GM23338 (cell line): ENCODE measurements at regions not wholly inside any gene's neighbourhood (a gene's known extent, or its start where the extent isn't known, plus 50 kb on each side); places are given as distances from the start of the nearest gene placed in this dataset.

Experiments used
- ATAC-seq: fragments of 200-7000 bp; cut with Tn5 transposase; 3 replicates; pipeline ENCODE4 v1.9.1; 2020
- DNase-seq: peaks from one replicate; pipeline ENCODE4 v3.0.0-alpha.2; 2015; ENCODE audit warnings: low spot score
- H2AFZ ChIP-seq: fragments of 200-600 bp; sonication (generic); 2 replicates; pipeline ENCODE4 v1.8.0; 2016; ENCODE audit warnings: antibody characterized with exemption, mild to moderate bottlenecking, moderate library complexity
- H3F3A ChIP-seq: fragments of 200-600 bp; sonication (generic); replicated peaks from 2 replicates; pipeline ENCODE4 v1.8.0; 2017; ENCODE audit warnings: antibody characterized with exemption, mixed run types, low read depth
- H3K27ac ChIP-seq: fragments of 200-600 bp; sonication (generic); 2 replicates; pipeline ENCODE4 v1.6.1; 2016; ENCODE audit warnings: low read depth
- H3K27me3 ChIP-seq: fragments of 200-600 bp; sonication (generic); 2 replicates; pipeline ENCODE4 v1.8.0; 2016; ENCODE audit warnings: mild to moderate bottlenecking, mixed run types, moderate library complexity; ENCODE audit not compliant: insufficient read depth
- H3K36me3 ChIP-seq: fragments of 200-600 bp; sonication (generic); 2 replicates; pipeline ENCODE4 v1.8.0; 2016; ENCODE audit warnings: mild to moderate bottlenecking; ENCODE audit not compliant: insufficient read depth
- H3K4me1 ChIP-seq: fragments of 200-600 bp; sonication (generic); 2 replicates; pipeline ENCODE4 v1.8.0; 2016; ENCODE audit warnings: mild to moderate bottlenecking, moderate library complexity; ENCODE audit not compliant: insufficient read depth
- H3K4me2 ChIP-seq: fragments of 200-600 bp; sonication (generic); 2 replicates; pipeline ENCODE4 v1.7.1; 2017; ENCODE audit warnings: mixed run types
- H3K4me3 ChIP-seq: fragments of 200-600 bp; sonication (generic); 2 replicates; pipeline ENCODE4 v1.6.1; 2016; ENCODE audit warnings: mixed run types
- H3K79me2 ChIP-seq: fragments of 200-600 bp; sonication (generic); replicated peaks from 2 replicates; pipeline ENCODE4 v1.8.0; 2017; ENCODE audit warnings: mild to moderate bottlenecking; ENCODE audit not compliant: insufficient read depth
- H3K9me2 ChIP-seq: fragments of 200-600 bp; sonication (generic); 2 replicates; pipeline ENCODE4 v1.8.0; 2017; ENCODE audit not compliant: insufficient read depth
- H4K20me1 ChIP-seq: fragments of 200-600 bp; sonication (generic); replicated peaks from 2 replicates; pipeline ENCODE4 v1.8.0; 2017; ENCODE audit warnings: mild to moderate bottlenecking; ENCODE audit not compliant: insufficient read depth
- H3K27ac Mint-ChIP-seq: 2 replicates; pipeline ENCODE4 v1.8.0; 2020; ENCODE audit warnings: inconsistent platforms, mild to moderate bottlenecking, moderate library complexity, mixed read lengths
- H3K27me3 Mint-ChIP-seq: 3 replicates; pipeline ENCODE4 v1.8.0; 2022; ENCODE audit warnings: low read depth, mild to moderate bottlenecking, moderate library complexity, mixed read lengths, inconsistent platforms; ENCODE audit not compliant: insufficient read depth, poor library complexity
- H3K36me3 Mint-ChIP-seq: 3 replicates; pipeline ENCODE4 v1.8.0; 2021; ENCODE audit warnings: low read depth, mild to moderate bottlenecking, inconsistent platforms, moderate library complexity, mixed read lengths
- H3K4me1 Mint-ChIP-seq: 3 replicates; pipeline ENCODE4 v1.8.0; 2020; ENCODE audit warnings: mild to moderate bottlenecking, inconsistent platforms, mixed read lengths
- H3K4me3 Mint-ChIP-seq: 3 replicates; pipeline ENCODE4 v1.8.0; 2021; ENCODE audit warnings: moderate library complexity, mild to moderate bottlenecking, inconsistent platforms, mixed read lengths
- H3K9me3 Mint-ChIP-seq: 3 replicates; pipeline ENCODE4 v1.8.0; 2020; ENCODE audit warnings: moderate library complexity, mild to moderate bottlenecking, inconsistent platforms, mixed read lengths
- CREB1 ChIP-seq: fragments of 250-450 bp; sonication (Bioruptor Pico); IDR thresholded peaks from 2 replicates; pipeline ENCODE4 v1.5.0; 2020; ENCODE audit warnings: low read depth, mild to moderate bottlenecking, moderate library complexity
- EZH2 ChIP-seq: fragments of 200-600 bp; sonication (generic); IDR thresholded peaks from one replicate; pipeline ENCODE4 v1.8.0; 2017; ENCODE audit warnings: antibody characterized with exemption, mild to moderate bottlenecking, low read depth; ENCODE audit not compliant: unreplicated experiment
- JUNB ChIP-seq: IDR thresholded peaks from one replicate; pipeline ENCODE4 v1.6.1; 2016; ENCODE audit warnings: antibody characterized with exemption; ENCODE audit not compliant: unreplicated experiment
- NANOG ChIP-seq: IDR thresholded peaks from 2 replicates; pipeline ENCODE4 v1.6.1; 2016; ENCODE audit warnings: antibody characterized with exemption, borderline replicate concordance
- POLR2AphosphoS5 ChIP-seq: IDR thresholded peaks from 2 replicates; pipeline ENCODE4 v1.6.1; 2016; ENCODE audit warnings: antibody characterized with exemption, low read depth
- REST ChIP-seq: IDR thresholded peaks from one replicate; pipeline ENCODE4 v1.6.1; 2018; ENCODE audit warnings: antibody characterized with exemption; ENCODE audit not compliant: unreplicated experiment
- STAT1 ChIP-seq: IDR thresholded peaks from one replicate; pipeline ENCODE4 v1.6.1; 2016; ENCODE audit warnings: antibody characterized with exemption; ENCODE audit not compliant: unreplicated experiment
- ZNF114 ChIP-seq: fragments of 250-450 bp; sonication (Bioruptor Pico); IDR thresholded peaks from 2 replicates; pipeline ENCODE4 v1.5.0; 2020; ENCODE audit warnings: mild to moderate bottlenecking, moderate library complexity
- ZNF331 ChIP-seq: fragments of 250-450 bp; sonication (Bioruptor Pico); IDR thresholded peaks from 2 replicates; pipeline ENCODE4 v1.5.0; 2020; ENCODE audit warnings: low read depth, mild to moderate bottlenecking, moderate library complexity
- ZNF462 ChIP-seq: fragments of 250-450 bp; sonication (Bioruptor Pico); IDR thresholded peaks from 2 replicates; pipeline ENCODE4 v1.5.0; 2020; ENCODE audit warnings: mild to moderate bottlenecking, moderate library complexity
- TF ChIP-seq, protein P1 (sequence below), 2 experiments: fragments of 200-600 bp in 1 of 2; sonication (generic) in 1 of 2; conservative IDR thresholded peaks; 2 replicates each; pipeline versions ENCODE4 v1.5.1 to v1.6.1; 2016 to 2017; ENCODE audit warnings: antibody characterized with exemption in 2 of 2, low read depth in 2 of 2, mild to moderate bottlenecking in 2 of 2, moderate library complexity in 1 of 2

DNA sequence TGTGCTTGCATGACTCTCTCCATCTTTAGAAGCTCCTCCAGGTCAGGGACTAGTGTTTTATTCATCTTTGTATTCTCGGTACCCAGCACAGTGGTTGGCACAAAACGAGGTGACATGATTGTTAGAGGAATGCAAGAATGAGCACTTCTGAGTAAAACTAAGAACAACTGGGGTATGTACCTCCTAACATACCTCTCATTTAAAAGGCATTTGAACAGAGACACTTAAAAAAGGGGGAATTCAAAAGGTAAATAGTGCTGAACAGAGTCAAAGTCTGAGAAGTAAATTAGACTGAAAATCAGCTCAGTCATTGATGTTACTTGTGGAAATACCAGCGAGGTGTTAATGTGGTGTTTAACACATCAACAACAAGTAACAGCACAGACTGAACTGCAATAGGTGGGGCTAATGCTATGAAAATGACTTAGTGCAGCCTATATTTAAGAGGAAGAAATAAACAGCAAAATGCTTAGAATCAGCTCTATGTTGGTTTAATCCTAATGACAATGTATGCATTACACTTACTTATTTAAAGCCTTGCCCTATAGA lies 102.4 kb downstream of the TMCO5A start (continued):
- TF ChIP-seq ZNF462 (CRISPR knock-in tag) (no peak), EZH2 (no peak), STAT1 (no peak), POLR2AphosphoS5 (no peak), ZNF331 (CRISPR knock-in tag) (no peak), NANOG (no peak), ZNF114 (CRISPR knock-in tag) (no peak), CREB1 (no peak), JUNB (no peak)

DNA sequence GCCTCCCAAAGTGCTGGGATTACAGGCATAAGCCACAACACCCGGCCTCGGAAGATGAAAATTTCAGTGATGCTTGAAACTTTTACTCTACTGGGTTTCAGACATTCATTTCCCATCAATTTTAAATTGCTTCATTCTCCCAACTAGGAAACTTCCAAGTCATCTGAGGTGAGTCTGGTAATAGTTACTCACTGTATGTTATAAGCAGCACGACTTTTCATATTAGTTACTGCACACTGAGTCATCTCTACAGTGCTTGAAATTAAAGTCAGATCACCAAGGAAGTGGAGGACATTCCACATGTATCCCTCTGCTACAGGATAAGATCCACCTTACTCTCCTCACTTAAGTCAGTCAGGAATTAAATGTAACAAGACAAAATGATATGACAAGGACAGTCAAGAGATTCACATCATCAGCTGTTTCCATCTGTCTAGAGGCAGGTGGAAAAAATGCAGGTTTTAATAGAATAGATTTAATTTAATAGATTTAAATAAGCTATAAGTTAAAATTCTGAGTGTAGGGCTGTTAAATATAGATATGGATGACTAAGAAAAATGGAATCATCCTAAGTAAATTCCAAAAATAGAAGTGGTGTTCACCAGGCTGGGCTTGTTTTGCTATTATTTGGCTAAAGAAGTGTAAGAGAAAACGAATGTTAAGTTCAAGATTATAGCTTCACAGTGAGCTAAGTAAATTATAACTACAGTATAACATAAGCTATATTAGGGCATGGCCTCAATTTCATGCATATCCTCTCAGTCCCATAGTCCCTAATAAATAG lies 104.4 kb downstream of the TMCO5A start:
- H3K9me3 Mint-ChIP-seq = no peaks in the 10 kb centered on the region
- Histone ChIP-seq H3K9me2 (peaks cover 2% of the 10 kb centered on the region; the same call in 1 of the 2 replicates), H3K36me3 (no peaks in the 10 kb centered on the region), H3K79me2 (no peaks in the 10 kb centered on the region), H4K20me1 (no peaks in the 10 kb centered on the region), H3K4me2 (no peak overlapping the region), H2AFZ (no peak overlapping the region), H3K27me3 (no peaks in the 10 kb centered on the region), H3K27ac (no peak overlapping the region), H3K4me3 (no peak overlapping the region), H3K4me1 (0 out of 2 replicates have a peak, but pooled peaks cover 5% of the 10 kb centered on the region), H3F3A (no peaks in the 10 kb centered on the region)
- H3K36me3 Mint-ChIP-seq = no peaks in the 10 kb centered on the region
- H3K27me3 Mint-ChIP-seq = no peaks in the 10 kb centered on the region
- no peak overlapping the region for H3K4me3 Mint-ChIP-seq
- no peak overlapping the region for H3K27ac Mint-ChIP-seq
- peaks cover 14% of the 10 kb centered on the region for H3K4me1 Mint-ChIP-seq
- DNase-seq = no peak
- no peak for ATAC-seq
- TF ChIP-seq, protein P1, sequence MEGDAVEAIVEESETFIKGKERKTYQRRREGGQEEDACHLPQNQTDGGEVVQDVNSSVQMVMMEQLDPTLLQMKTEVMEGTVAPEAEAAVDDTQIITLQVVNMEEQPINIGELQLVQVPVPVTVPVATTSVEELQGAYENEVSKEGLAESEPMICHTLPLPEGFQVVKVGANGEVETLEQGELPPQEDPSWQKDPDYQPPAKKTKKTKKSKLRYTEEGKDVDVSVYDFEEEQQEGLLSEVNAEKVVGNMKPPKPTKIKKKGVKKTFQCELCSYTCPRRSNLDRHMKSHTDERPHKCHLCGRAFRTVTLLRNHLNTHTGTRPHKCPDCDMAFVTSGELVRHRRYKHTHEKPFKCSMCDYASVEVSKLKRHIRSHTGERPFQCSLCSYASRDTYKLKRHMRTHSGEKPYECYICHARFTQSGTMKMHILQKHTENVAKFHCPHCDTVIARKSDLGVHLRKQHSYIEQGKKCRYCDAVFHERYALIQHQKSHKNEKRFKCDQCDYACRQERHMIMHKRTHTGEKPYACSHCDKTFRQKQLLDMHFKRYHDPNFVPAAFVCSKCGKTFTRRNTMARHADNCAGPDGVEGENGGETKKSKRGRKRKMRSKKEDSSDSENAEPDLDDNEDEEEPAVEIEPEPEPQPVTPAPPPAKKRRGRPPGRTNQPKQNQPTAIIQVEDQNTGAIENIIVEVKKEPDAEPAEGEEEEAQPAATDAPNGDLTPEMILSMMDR (conservative IDR thresholded peaks at IDR 0.05; ENCODE audit: low read depth in 2 of 2) = no peak
- no peak for TF ChIP-seq STAT1
- TF ChIP-seq NANOG = no peak
- no peak for TF ChIP-seq ZNF331 (CRISPR knock-in tag)
- TF ChIP-seq REST = no peak
- no peak for TF ChIP-seq EZH2
